Endodermal cell (in vitro differentiated cells): ENCODE measurements at regions not wholly inside any gene's neighbourhood (a gene's known extent, or its start where the extent isn't known, plus 50 kb on each side); places are given as distances from the start of the nearest gene placed in this dataset.
"Not testable (repeated sequence)": the region's sequence is repeated elsewhere in the genome, so short reads cannot be mapped to it uniquely, and the experiment has no call there.

Source experiments
- DNase-seq: peaks from one replicate; pipeline ENCODE4 v3.0.0-alpha.2; 2017
- H3K27ac ChIP-seq: 2 replicates; pipeline ENCODE4 v1.5.1; 2013; ENCODE audit warnings: mild to moderate bottlenecking, low read depth, low read length, moderate library complexity
- H3K27me3 ChIP-seq: 2 replicates; pipeline ENCODE4 v1.6.1; 2013; ENCODE audit warnings: mild to moderate bottlenecking, low read length, moderate library complexity; ENCODE audit not compliant: insufficient read depth, control insufficient read depth, poor library complexity, severe bottlenecking
- H3K36me3 ChIP-seq: 2 replicates; pipeline ENCODE4 v1.7.0; 2013; ENCODE audit warnings: mild to moderate bottlenecking, low read length, moderate library complexity; ENCODE audit not compliant: control insufficient read depth, insufficient read depth
- H3K4me1 ChIP-seq: one replicate; pipeline ENCODE4 v1.7.0; 2013; ENCODE audit warnings: low read length; ENCODE audit not compliant: control insufficient read depth, insufficient read depth
- H3K4me3 ChIP-seq: 2 replicates; pipeline ENCODE4 v1.5.1; 2013; ENCODE audit warnings: mild to moderate bottlenecking, low read length, moderate library complexity
- H3K9ac ChIP-seq: 2 replicates; pipeline ENCODE4 v1.6.1; 2013; ENCODE audit warnings: mild to moderate bottlenecking, low read length, moderate library complexity; ENCODE audit not compliant: poor library complexity, severe bottlenecking; ENCODE audit errors: extremely low read depth
- H3K9me3 ChIP-seq: 2 replicates; pipeline ENCODE4 v1.6.1; 2013; ENCODE audit warnings: mild to moderate bottlenecking, low read length, moderate library complexity; ENCODE audit not compliant: control insufficient read depth
- H3K27ac Mint-ChIP-seq: 2 replicates; pipeline ENCODE4 v1.8.0; 2020; ENCODE audit warnings: mixed read lengths
- H3K27me3 Mint-ChIP-seq: 2 replicates; pipeline ENCODE4 v1.8.0; 2021; ENCODE audit warnings: mild to moderate bottlenecking, mixed read lengths; ENCODE audit not compliant: insufficient read depth
- H3K36me3 Mint-ChIP-seq: 2 replicates; pipeline ENCODE4 v1.8.0; 2020; ENCODE audit warnings: low read depth, mixed read lengths
- H3K4me1 Mint-ChIP-seq: 2 replicates; pipeline ENCODE4 v1.8.0; 2020; ENCODE audit warnings: mixed read lengths
- H3K4me3 Mint-ChIP-seq: 2 replicates; pipeline ENCODE4 v1.8.0; 2020; ENCODE audit warnings: mild to moderate bottlenecking, moderate library complexity, mixed read lengths
- H3K9me3 Mint-ChIP-seq: 2 replicates; pipeline ENCODE4 v1.8.0; 2020; ENCODE audit warnings: mild to moderate bottlenecking, mixed read lengths
- WGBS, 2 experiments: methylation state at CpG; one replicate each; pipeline versions ENCODE4 v1.1.5 to v1.1.7; 2013; ENCODE audit warnings: missing lambda C conversion rate in 2 of 2, mixed read lengths in 1 of 2; ENCODE audit not compliant: insufficient coverage in 1 of 2, insufficient read length in 1 of 2; 5-methylcytosine and 5-hydroxymethylcytosine counted together
- TF ChIP-seq, protein P1 (sequence below): fragments of 200-600 bp; sonication (generic); conservative IDR thresholded peaks from 2 replicates; pipeline ENCODE4 v1.5.0; 2021; ENCODE audit warnings: antibody characterized with exemption, mild to moderate bottlenecking

DNA sequence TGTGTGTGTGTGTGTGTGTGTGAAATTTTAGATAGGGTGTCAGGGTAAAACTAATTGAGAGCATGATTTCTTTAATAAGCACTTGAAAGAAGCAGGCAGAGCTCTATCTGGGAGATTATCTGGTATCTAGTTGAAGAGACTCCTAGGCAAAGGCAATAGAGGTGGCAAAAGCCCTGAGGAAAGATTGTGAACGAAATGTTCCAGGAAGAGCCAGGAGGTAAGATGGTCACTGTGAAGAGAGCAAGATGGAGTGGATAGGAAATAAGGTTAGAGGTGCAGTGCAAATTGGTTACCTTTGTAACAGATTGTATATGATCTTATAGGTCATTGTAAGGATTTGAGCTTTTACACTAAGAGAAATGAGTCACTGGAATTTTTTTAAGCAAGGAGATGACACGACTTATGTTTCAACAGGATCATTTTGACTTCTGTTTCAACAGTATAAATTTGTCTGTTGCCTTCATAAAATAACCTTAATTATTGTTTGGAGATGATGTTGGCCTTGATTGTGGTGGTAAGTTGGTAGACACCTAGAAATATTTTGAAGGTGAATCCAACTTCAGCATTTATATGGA lies 239.6 kb downstream of the PARP8 start:
- H3K27me3 Mint-ChIP-seq = no peaks in the 10 kb centered on the region
- Histone ChIP-seq H3K9ac (no peak overlapping the region), H3K27ac (no peak overlapping the region), H3K9me3 (no peaks in the 10 kb centered on the region), H3K36me3 (no peaks in the 10 kb centered on the region), H3K4me3 (no peak overlapping the region), H3K27me3 (no peaks in the 10 kb centered on the region), H3K4me1 (no peaks in the 10 kb centered on the region)
- H3K9me3 Mint-ChIP-seq = no peaks in the 10 kb centered on the region
- no peaks in the 10 kb centered on the region for H3K36me3 Mint-ChIP-seq
- no peak overlapping the region for H3K27ac Mint-ChIP-seq
- DNase-seq = no peak
- peak overlapping the region; percentile 21 for H3K4me3 Mint-ChIP-seq
- no peaks in the 10 kb centered on the region for H3K4me1 Mint-ChIP-seq
- TF ChIP-seq, protein P1, sequence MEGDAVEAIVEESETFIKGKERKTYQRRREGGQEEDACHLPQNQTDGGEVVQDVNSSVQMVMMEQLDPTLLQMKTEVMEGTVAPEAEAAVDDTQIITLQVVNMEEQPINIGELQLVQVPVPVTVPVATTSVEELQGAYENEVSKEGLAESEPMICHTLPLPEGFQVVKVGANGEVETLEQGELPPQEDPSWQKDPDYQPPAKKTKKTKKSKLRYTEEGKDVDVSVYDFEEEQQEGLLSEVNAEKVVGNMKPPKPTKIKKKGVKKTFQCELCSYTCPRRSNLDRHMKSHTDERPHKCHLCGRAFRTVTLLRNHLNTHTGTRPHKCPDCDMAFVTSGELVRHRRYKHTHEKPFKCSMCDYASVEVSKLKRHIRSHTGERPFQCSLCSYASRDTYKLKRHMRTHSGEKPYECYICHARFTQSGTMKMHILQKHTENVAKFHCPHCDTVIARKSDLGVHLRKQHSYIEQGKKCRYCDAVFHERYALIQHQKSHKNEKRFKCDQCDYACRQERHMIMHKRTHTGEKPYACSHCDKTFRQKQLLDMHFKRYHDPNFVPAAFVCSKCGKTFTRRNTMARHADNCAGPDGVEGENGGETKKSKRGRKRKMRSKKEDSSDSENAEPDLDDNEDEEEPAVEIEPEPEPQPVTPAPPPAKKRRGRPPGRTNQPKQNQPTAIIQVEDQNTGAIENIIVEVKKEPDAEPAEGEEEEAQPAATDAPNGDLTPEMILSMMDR = no peak
- 84 to 95% methylated on average over 2 of the region's 2 CpGs for WGBS, 2 experiments

DNA sequence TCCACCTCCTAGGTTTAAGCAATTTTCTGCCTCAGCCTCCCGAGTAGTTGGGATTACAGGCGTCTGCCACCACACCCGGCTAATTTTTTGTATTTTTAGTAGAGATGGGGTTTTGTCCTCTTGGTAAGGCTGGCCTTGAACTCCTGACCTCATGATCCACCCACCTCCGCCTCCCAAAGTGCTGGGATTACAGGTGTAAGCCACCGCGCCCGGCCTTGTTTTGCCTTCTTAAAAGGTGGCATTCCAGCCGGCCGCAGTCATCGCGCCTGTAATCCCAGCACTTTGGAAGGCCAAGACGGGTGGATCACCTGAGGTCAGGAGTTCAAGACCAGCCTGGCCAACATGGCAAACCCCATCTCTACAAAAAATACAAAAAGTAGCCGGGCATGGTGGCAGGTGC lies 253.7 kb downstream of the PARP8 start:
- DNase-seq, H3K36me3 Mint-ChIP-seq, H3K4me3 ChIP-seq, H3K27me3 ChIP-seq, H3K27ac ChIP-seq, H3K4me1 ChIP-seq, H3K9me3 Mint-ChIP-seq, H3K36me3 ChIP-seq, H3K9me3 ChIP-seq, H3K4me3 Mint-ChIP-seq, H3K27ac Mint-ChIP-seq, H3K9ac ChIP-seq, H3K4me1 Mint-ChIP-seq: not testable (repeated sequence)
- peaks cover 12% of the 10 kb centered on the region for H3K27me3 Mint-ChIP-seq
- WGBS, 2 experiments = 93 to 94% methylated on average over 8 to 13 of the region's 13 CpGs

DNA sequence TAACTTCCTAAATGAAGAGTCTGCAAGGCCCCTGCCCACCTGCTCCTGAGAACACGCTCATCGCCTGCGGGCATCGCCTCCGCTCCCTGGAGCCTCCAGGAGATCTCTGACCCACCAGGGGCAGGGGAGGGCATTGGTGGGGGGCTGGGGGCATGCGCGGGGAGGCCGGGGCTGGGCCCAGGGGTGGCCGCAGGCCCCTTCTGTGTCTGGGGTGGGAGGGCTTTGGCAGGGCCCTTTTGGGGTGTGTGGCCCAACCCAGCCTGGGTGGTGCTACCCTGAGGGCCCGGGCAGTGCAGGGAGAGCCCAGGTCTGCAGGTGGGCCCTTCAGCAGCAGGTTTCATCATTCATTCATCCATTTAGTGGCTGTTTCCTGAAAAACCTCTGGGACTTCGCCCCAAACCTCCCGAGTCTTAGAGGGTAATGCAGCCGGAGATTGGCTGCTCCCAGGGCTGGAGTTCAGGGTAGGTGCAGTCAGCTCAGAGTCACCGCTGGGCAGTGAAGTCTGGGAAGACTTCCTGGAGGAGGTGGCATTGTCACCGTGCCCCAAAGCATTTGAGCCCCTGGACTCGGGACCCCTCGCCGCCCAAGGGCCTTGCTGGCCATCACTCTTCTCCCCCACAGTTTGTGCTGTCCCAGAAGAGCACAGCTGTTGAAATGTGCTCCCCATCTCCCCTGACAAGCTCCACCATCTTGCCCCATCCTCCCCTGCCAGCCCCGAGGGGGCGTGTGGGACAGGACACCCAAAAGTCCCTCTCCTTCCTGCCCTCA lies 255.1 kb downstream of the PARP8 start:
- peaks cover 12% of the 10 kb centered on the region for H3K27me3 Mint-ChIP-seq
- WGBS, 2 experiments = 95 to 100% methylated on average over 2 to 17 of the region's 20 CpGs

More for the DNA sequence above, 255.1 kb downstream of the PARP8 start:
- TF ChIP-seq, protein P1 = no peak
- H3K36me3 ChIP-seq = no peaks in the 10 kb centered on the region
- no peak overlapping the region for H3K9ac ChIP-seq
- Mint-ChIP-seq H3K36me3 (no peaks in the 10 kb centered on the region), H3K27ac (no peak overlapping the region), H3K4me3 (no peak overlapping the region), H3K4me1 (no peaks in the 10 kb centered on the region), H3K9me3 (peaks cover 3% of the 10 kb centered on the region)
- no peaks in the 10 kb centered on the region for H3K27me3 ChIP-seq
- H3K4me1 ChIP-seq = no peaks in the 10 kb centered on the region
- H3K27ac ChIP-seq = no peak overlapping the region
- no peak for DNase-seq
- no peak overlapping the region for H3K4me3 ChIP-seq
- H3K9me3 ChIP-seq = no peaks in the 10 kb centered on the region
